Right lobe of liver (tissue), 6 donors: ENCODE measurements at regions not wholly inside any gene's neighbourhood (a gene's known extent, or its start where the extent isn't known, plus 50 kb on each side); places are given as distances from the start of the nearest gene placed in this dataset.
"Not testable (repeated sequence)": the region's sequence is repeated elsewhere in the genome, so short reads cannot be mapped to it uniquely, and the experiment has no call there.

Source experiments
- ATAC-seq, 4 donors: fragments of 200-7000 bp; cut with Tn5 transposase; one replicate each; pipeline ENCODE4 v1.9.1; 2020; ENCODE audit warnings: mild to moderate bottlenecking in 4 of 4, moderate library complexity in 4 of 4
- DNase-seq, 3 donors: peaks; one replicate each; pipeline ENCODE4 v3.0.0-alpha.2; 2020
- H3K27ac ChIP-seq, 3 donors: fragments of 200-600 bp; one replicate each; pipeline ENCODE4 v1.8.0; 2022
- H3K27me3 ChIP-seq, 2 donors: fragments of 200-600 bp; one replicate each; pipeline ENCODE4 v1.8.0; 2022
- H3K36me3 ChIP-seq, 4 donors: fragments of 200-600 bp; sonication (generic) in 1 of 4; one replicate each; pipeline versions ENCODE4 v1.5.1 to v1.8.0; 2017 to 2022; ENCODE audit warnings: control low read depth in 1 of 4
- H3K4me1 ChIP-seq, 4 donors: fragments of 200-600 bp; sonication (generic) in 1 of 4; one replicate each; pipeline versions ENCODE4 v1.5.1 to v1.8.0; 2017 to 2022; ENCODE audit warnings: control low read depth in 1 of 4
- H3K4me3 ChIP-seq, 3 donors: fragments of 200-600 bp; one replicate each; pipeline ENCODE4 v1.8.0; 2022
- H3K9me3 ChIP-seq, 4 donors: fragments of 200-600 bp; sonication (generic) in 1 of 4; one replicate each; pipeline versions ENCODE4 v1.5.1 to v1.8.0; 2017 to 2022; ENCODE audit warnings: control low read depth in 1 of 4
- CTCF ChIP-seq, 4 donors: fragments of 200-600 bp in 3 of 4; fragments of 450-650 bp in 1 of 4; IDR thresholded peaks; one replicate each; pipeline versions ENCODE4 v1.5.1 to v1.8.0; 2016 to 2022; ENCODE audit warnings: antibody characterized with exemption in 4 of 4, mild to moderate bottlenecking in 2 of 4
- POLR2A ChIP-seq: fragments of 450-650 bp; IDR thresholded peaks from one replicate; pipeline ENCODE4 v1.6.1; 2017; ENCODE audit warnings: antibody characterized with exemption, mild to moderate bottlenecking
- WGBS: methylation state at CpG from one replicate; pipeline ENCODE4 v1.1.6; 2018; ENCODE audit warnings: low coverage, low lambda C conversion rate; ENCODE audit not compliant: insufficient coverage; ENCODE audit errors: missing lambda C conversion rate; 5-methylcytosine and 5-hydroxymethylcytosine counted together
- intact Hi-C, 2 donors: fragments of 100-400 bp; cut with DNase I; formaldehyde crosslinking; loops; one replicate each; pipeline versions ENCODE4 v1.11.2 to v1.14.1; 2022
- donor health status: DM: no; HTN: yes; CAD: no.
- donor health status: DM: no; HTN: no; CAD: no.
- donor health status: DM: no; HTN: no; CAD: no.
- donor health status: DM: no; HTN: yes; CAD: no.
- donor health status: DM: no; HTN: yes; CAD: no.

- Histone ChIP-seq H3K4me1 (no peaks in the 10 kb centered on the region), H3K27ac (no peak overlapping the region), H3K9me3 (no peaks in the 10 kb centered on the region), H3K36me3 (no peaks in the 10 kb centered on the region), H3K27me3 (no peaks in the 10 kb centered on the region), H3K4me3 (no peak overlapping the region)
- ATAC-seq: no peak
- TF ChIP-seq CTCF (IDR thresholded peaks at IDR 0.05) (no peak), POLR2A (no peak)
- no peak for DNase-seq
- WGBS: 38% methylated on average over 6 of the region's 6 CpGs
- intact Hi-C loops: no loop called here
Observed at GRCh38 chr11:39327302-39327701, 2132.2 kb downstream of the LRRC4C start.

- H3K36me3 ChIP-seq, intact Hi-C loops, H3K4me1 ChIP-seq, H3K27ac ChIP-seq, H3K27me3 ChIP-seq, H3K9me3 ChIP-seq, DNase-seq, ATAC-seq, H3K4me3 ChIP-seq: not testable (repeated sequence)
- no CpG with 5 or more reads among the region's 21 CpGs for WGBS
Observed at GRCh38 chr11:39311888-39312287, 2147.6 kb downstream of the LRRC4C start.

DNA sequence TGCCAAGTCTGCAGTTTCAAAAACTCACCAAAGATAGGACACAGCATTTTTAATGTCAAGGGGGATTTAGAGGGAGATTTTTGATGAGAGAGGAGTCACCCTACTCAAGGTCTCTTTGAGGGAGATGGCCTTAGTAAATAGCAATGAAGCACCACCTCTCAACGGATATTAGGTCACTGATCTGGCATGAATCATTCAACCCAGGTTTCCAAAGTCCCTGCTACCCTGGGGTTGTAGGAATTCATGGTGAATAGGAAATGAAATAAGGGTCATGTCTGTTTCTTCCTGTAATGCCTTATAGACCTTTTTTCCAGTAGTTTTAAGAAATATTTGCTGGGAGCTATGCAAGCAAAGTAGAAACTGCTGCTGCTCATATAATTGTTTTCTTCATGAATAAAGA, 2154.9 kb downstream of the LRRC4C start:
- DNase-seq (no peak), ATAC-seq (no peak)
- Histone ChIP-seq H3K9me3 (no peaks in the 10 kb centered on the region), H3K4me3 (no peak overlapping the region), H3K36me3 (no peaks in the 10 kb centered on the region), H3K27ac (no peak overlapping the region), H3K27me3 (no peaks in the 10 kb centered on the region), H3K4me1 (no peaks in the 10 kb centered on the region)
- 29% methylated on average over 1 of the region's 1 CpG for WGBS
- TF ChIP-seq CTCF (IDR thresholded peaks at IDR 0.05) (no peak), POLR2A (no peak)
- intact Hi-C loops: no loop called here

GRCh38 chr11:39294648-39295047, 2164.8 kb downstream of the LRRC4C start:
- Histone ChIP-seq H3K4me3 (no peak overlapping the region), H3K4me1 (no peaks in the 10 kb centered on the region), H3K9me3 (no peaks in the 10 kb centered on the region), H3K36me3 (no peaks in the 10 kb centered on the region), H3K27ac (no peak overlapping the region), H3K27me3 (no peaks in the 10 kb centered on the region)
- ATAC-seq (no peak), DNase-seq (no peak)
- TF ChIP-seq POLR2A (no peak), CTCF (IDR thresholded peaks at IDR 0.05) (no peak)
- 55% methylated on average over 1 of the region's 1 CpG for WGBS
- intact Hi-C loops: no loop called here

GRCh38 chr11:39288011-39288410, 2171.4 kb downstream of the LRRC4C start:
- 40% methylated on average over 4 of the region's 4 CpGs for WGBS
- no peak for ATAC-seq
- Histone ChIP-seq H3K4me3 (no peak overlapping the region), H3K9me3 (no peaks in the 10 kb centered on the region), H3K4me1 (no peaks in the 10 kb centered on the region), H3K36me3 (no peaks in the 10 kb centered on the region), H3K27ac (no peak overlapping the region), H3K27me3 (no peaks in the 10 kb centered on the region)
- intact Hi-C loops: no loop called here
- no peak for TF ChIP-seq POLR2A
- TF ChIP-seq CTCF (IDR thresholded peaks at IDR 0.05): no peak
- DNase-seq: no peak
